ENCODE measurements at regions not wholly inside any gene's neighbourhood (a gene's known extent, or its start where the extent isn't known, plus 50 kb on each side); places are given as distances from the start of the nearest gene placed in this dataset.

- no peak for DNase-seq (ENCODE audit: low read depth)
- no peak overlapping the region for H3K4me3 ChIP-seq (replicated peaks; ENCODE audit: low read depth, low read length)
- TF ChIP-seq CTCF (IDR thresholded peaks at IDR 0.05; ENCODE audit: low read length, missing control alignments), result no peak
Observed at GRCh38 chr3:54028372-54028771, 94.0 kb upstream of the CACNA2D3 start.

GRCh38 chr3:54026543-54026942, 95.8 kb upstream of the CACNA2D3 start:
- no peak for TF ChIP-seq CTCF (IDR thresholded peaks at IDR 0.05; ENCODE audit: low read length, missing control alignments)
- DNase-seq (ENCODE audit: low read depth), result no peak

DNA sequence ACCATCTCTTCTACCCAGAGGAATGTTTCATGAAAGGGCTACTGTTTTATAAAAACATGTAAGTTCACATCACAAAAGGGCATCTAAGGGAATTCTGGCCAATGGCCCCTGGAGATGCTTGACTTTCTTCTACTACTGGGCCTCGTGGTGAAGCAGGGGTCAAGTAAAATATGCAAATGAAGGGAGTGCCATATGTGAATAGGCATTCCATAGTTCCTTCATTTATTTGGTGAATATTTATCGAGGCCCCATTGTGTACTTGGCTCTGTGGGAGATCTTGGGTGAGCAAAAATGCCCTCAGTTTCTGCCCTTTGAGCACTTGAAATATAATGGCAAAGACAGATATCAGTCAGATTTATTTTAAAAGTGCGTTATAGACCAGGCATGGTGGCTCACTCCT, 101.3 kb upstream of the CACNA2D3 start:
- no peak for DNase-seq (ENCODE audit: low read depth)
- no peak overlapping the region for H3K4me3 ChIP-seq (replicated peaks; ENCODE audit: low read depth, low read length)
- no peak for TF ChIP-seq CTCF (IDR thresholded peaks at IDR 0.05; ENCODE audit: low read length, missing control alignments)

More at GRCh38 chr3:54026543-54026942, 95.8 kb upstream of the CACNA2D3 start:
- no peak overlapping the region for H3K4me3 ChIP-seq (replicated peaks; ENCODE audit: low read depth, low read length)

- no peak for DNase-seq (ENCODE audit: low read depth)
- TF ChIP-seq CTCF (IDR thresholded peaks at IDR 0.05; ENCODE audit: low read length, missing control alignments), result no peak
- H3K4me3 ChIP-seq (replicated peaks; ENCODE audit: low read depth, low read length), result no peak overlapping the region
Observed at GRCh38 chr3:54020436-54020835, 101.9 kb upstream of the CACNA2D3 start.

DNA sequence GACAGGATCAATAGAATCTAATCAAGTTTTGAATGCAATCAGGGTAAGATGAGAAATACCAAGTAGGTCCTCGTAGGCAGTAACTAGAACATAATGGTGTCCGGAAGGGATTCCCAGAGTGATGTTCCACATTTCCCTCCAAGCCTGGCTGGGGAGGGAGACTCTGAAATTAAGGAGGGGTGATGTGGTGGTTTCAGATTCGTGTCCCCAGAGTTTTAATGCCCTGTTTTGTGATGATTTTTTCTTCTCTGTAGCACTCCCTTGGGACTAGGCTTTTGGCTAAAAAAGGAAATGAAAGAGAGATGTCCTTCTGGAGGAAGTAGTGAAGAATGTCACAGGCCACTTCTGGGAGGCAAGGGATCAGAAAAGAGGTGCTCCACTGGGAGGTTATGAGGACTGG, 108.3 kb upstream of the CACNA2D3 start:
- TF ChIP-seq CTCF (IDR thresholded peaks at IDR 0.05; ENCODE audit: low read length, missing control alignments), result no peak
- H3K4me3 ChIP-seq (replicated peaks; ENCODE audit: low read depth, low read length), result no peak overlapping the region
- DNase-seq (ENCODE audit: low read depth), result no peak

DNA sequence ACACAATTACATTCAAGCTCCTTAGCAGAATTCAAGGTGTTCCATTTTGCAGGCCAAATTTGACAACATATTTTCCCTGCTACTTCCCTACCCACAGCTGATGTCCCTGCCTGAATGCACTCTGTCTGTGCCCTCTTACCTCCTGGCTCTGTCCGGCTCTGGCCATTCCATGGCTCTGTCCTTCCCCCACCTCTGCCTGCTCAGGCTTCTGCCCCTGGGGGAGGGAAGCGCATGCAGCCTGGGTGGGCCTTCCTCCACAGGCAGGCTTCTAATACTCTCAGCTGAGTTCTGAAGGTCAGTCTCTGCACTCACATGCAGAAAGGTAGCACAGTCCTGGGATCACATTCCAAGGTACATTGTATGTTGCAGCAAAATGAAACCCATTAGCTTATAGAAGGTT, 113.6 kb upstream of the CACNA2D3 start:
- H3K4me3 ChIP-seq (replicated peaks; ENCODE audit: low read depth, low read length), result no peak overlapping the region
- TF ChIP-seq CTCF (IDR thresholded peaks at IDR 0.05; ENCODE audit: low read length, missing control alignments), result no peak
- DNase-seq (ENCODE audit: low read depth), result no peak

GRCh38 chr3:54008099-54008498, 114.3 kb upstream of the CACNA2D3 start:
- no peak for TF ChIP-seq CTCF (IDR thresholded peaks at IDR 0.05; ENCODE audit: low read length, missing control alignments)
- H3K4me3 ChIP-seq (replicated peaks; ENCODE audit: low read depth, low read length), result no peak overlapping the region
- peak; percentile 25 for DNase-seq (ENCODE audit: low read depth)

Data from fibroblast of pulmonary artery (primary cell).